HCT116 (cell line): ENCODE measurements at regions not wholly inside any gene's neighbourhood (a gene's known extent, or its start where the extent isn't known, plus 50 kb on each side); places are given as distances from the start of the nearest gene placed in this dataset.

ENCODE experiments used
- ATAC-seq: fragments of 200-7000 bp; cut with Tn5 transposase; 2 replicates; pipeline ENCODE4 v1.9.1; 2020; ENCODE audit warnings: mild to moderate bottlenecking, moderate library complexity
- BruUV-seq: library from RNA; stranded (reverse); fragments of 400-500 nt; replicated peaks from 2 replicates; lab custom pipeline; 2021; lab: Mats Ljungman, UMichigan
- CTCF ChIA-PET: fragments of 300-600 bp; sonication (Branson Sonifier 250); formaldehyde crosslinking; loops from one replicate; lab custom pipeline; 2021; ENCODE audit warnings: antibody characterized with exemption; lab: Charles Lee
- POLR2A ChIA-PET: fragments of 300-600, 350-600 bp; sonication (Branson Sonifier 250); formaldehyde crosslinking; loops from one replicate; lab custom pipeline; 2021; ENCODE audit warnings: antibody characterized with exemption; lab: Charles Lee
- RAD21 ChIA-PET, 2 experiments: fragments of 300-600 bp; sonication (Branson Sonifier 250); formaldehyde crosslinking; loops; one replicate each; lab custom pipeline; 2023; ENCODE audit warnings: low total read pairs in 2 of 2; ENCODE audit not compliant: uncharacterized antibody in 2 of 2, unreplicated experiment in 2 of 2, low non-redundant PET in 1 of 2; lab: Charles Lee
- DNase-seq: peaks from one replicate; pipeline ENCODE4 v3.0.0-alpha.2; 2010; ENCODE audit warnings: low read depth, low spot score
- H2AFZ ChIP-seq: fragments of 200-600 bp; shearing (Covaris generic), sonication (generic); 2 replicates; pipeline ENCODE4 v1.6.1; 2017; ENCODE audit warnings: low read depth, mixed run types, mixed read lengths, antibody characterized with exemption, low read length; ENCODE audit not compliant: poor library complexity, severe bottlenecking
- H3K27ac ChIP-seq: 2 replicates; pipeline ENCODE4 v1.5.1; 2012; ENCODE audit warnings: low read depth, low read length
- H3K27me3 ChIP-seq: fragments of 200-600 bp; sonication (generic); 2 replicates; pipeline ENCODE4 v1.6.1; 2016; ENCODE audit warnings: mixed run types, low read length, mixed read lengths; ENCODE audit not compliant: insufficient read depth
- H3K36me3 ChIP-seq, 2 experiments: fragments of 200-500 bp in 1 of 2; fragments of 200-600 bp in 1 of 2; sonication (Bioruptor generic) in 1 of 2; sonication (generic) in 1 of 2; 2 replicates each; pipeline versions ENCODE4 v1.5.1 to v1.6.1; 2014 to 2016; ENCODE audit warnings: low read length in 2 of 2, inconsistent platforms in 1 of 2, mixed read lengths in 1 of 2, mixed run types in 1 of 2; ENCODE audit not compliant: insufficient read depth in 2 of 2, control insufficient read depth in 1 of 2
- H3K4me1 ChIP-seq, 2 experiments: fragments of 200-600 bp in 1 of 2; sonication (generic) in 1 of 2; 2 replicates each; pipeline versions ENCODE4 v1.5.1 to v1.6.1; 2012 to 2017; ENCODE audit warnings: low read length in 2 of 2, inconsistent platforms in 1 of 2, mild to moderate bottlenecking in 1 of 2, mixed read lengths in 1 of 2, mixed run types in 1 of 2, moderate library complexity in 1 of 2; ENCODE audit not compliant: insufficient read depth in 2 of 2, control insufficient read depth in 1 of 2
- H3K4me2 ChIP-seq: fragments of 200-600 bp; sonication (generic); 2 replicates; pipeline ENCODE4 v1.6.1; 2017; ENCODE audit warnings: mixed run types, low read length, mixed read lengths
- H3K4me3 ChIP-seq, 2 experiments: fragments of 200-600 bp in 1 of 2; sonication (generic) in 1 of 2; replicated peaks in 1 of 2; 2 replicates each; pipeline ENCODE4 v1.5.1; 2011 to 2016; ENCODE audit warnings: low read length in 2 of 2, control low read depth in 1 of 2, low read depth in 1 of 2, mild to moderate bottlenecking in 1 of 2, mixed read lengths in 1 of 2, mixed run types in 1 of 2
- H3K79me2 ChIP-seq: fragments of 200-600 bp; sonication (generic); 2 replicates; pipeline ENCODE4 v1.6.1; 2017; ENCODE audit warnings: mild to moderate bottlenecking, mixed run types, low read length, moderate library complexity, mixed read lengths; ENCODE audit not compliant: insufficient read depth
- H3K9ac ChIP-seq: fragments of 200-600 bp; sonication (generic); 2 replicates; pipeline ENCODE4 v1.6.1; 2016; ENCODE audit warnings: low read length, mixed read lengths
- H3K9me2 ChIP-seq: fragments of 200-600 bp; sonication (generic), shearing (Covaris generic); 2 replicates; pipeline ENCODE4 v1.6.1; 2017; ENCODE audit warnings: mixed run types, mild to moderate bottlenecking, moderate library complexity; ENCODE audit not compliant: insufficient read depth
- H3K9me3 ChIP-seq, 2 experiments: fragments of 200-500 bp in 1 of 2; fragments of 200-600 bp in 1 of 2; sonication (Bioruptor generic) in 1 of 2; sonication (generic) in 1 of 2; 2 replicates each; pipeline ENCODE4 v1.6.1; 2014 to 2017; ENCODE audit warnings: low read length in 2 of 2, mixed read lengths in 2 of 2, inconsistent platforms in 1 of 2, low read depth in 1 of 2, mild to moderate bottlenecking in 1 of 2, mixed run types in 1 of 2, moderate library complexity in 1 of 2; ENCODE audit not compliant: control insufficient read depth in 1 of 2, insufficient read depth in 1 of 2
- H4K20me1 ChIP-seq: fragments of 200-600 bp; sonication (generic), shearing (Covaris generic); 2 replicates; pipeline ENCODE4 v1.6.1; 2017; ENCODE audit warnings: mixed run types, mild to moderate bottlenecking, moderate library complexity; ENCODE audit not compliant: insufficient read depth
- ELF1 ChIP-seq: IDR thresholded peaks from 2 replicates; pipeline ENCODE4 v1.6.1; 2012; ENCODE audit warnings: low read depth, borderline replicate concordance
- EZH2phosphoT487 ChIP-seq: fragments of 200-600 bp; IDR thresholded peaks from 2 replicates; pipeline ENCODE4 v1.6.1; 2018; ENCODE audit warnings: antibody characterized with exemption, borderline replicate concordance
- JUND ChIP-seq: IDR thresholded peaks from 2 replicates; pipeline ENCODE4 v1.6.1; 2012
- SIN3A ChIP-seq: IDR thresholded peaks from 2 replicates; pipeline ENCODE4 v1.6.1; 2012; ENCODE audit warnings: low read depth
- ZFX ChIP-seq: fragments of 450-650 bp; IDR thresholded peaks from 2 replicates; pipeline ENCODE4 v1.6.1; 2017
- intact Hi-C: fragments of 100-400 bp; cut with micrococcal nuclease; formaldehyde crosslinking; loops from 2 replicates; pipeline ENCODE4 v1.10.0; 2022
- TF ChIP-seq, protein P1 (sequence below): IDR thresholded peaks from 2 replicates; pipeline ENCODE4 v1.6.1; 2012

DNA sequence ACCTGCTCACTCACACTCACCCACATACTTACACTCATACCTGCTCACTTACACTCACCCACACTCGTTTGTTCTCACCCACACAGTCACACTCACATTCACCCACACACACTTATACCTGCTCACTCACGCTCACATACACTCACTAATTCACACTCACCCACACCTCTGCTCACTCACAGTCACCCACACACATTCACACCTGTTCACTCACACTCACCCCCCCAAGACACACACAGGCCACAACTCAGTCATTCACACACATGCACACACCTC, 436.2 kb downstream of the BCL11B start:
- H3K79me2 ChIP-seq, result no peaks in the 10 kb centered on the region
- no peak overlapping the region for H3K4me2 ChIP-seq
- no peaks in the 10 kb centered on the region for H3K36me3 ChIP-seq
- no peak overlapping the region for H2AFZ ChIP-seq
- no peak for DNase-seq
- no peak for TF ChIP-seq EZH2phosphoT487
- TF ChIP-seq, protein P1, sequence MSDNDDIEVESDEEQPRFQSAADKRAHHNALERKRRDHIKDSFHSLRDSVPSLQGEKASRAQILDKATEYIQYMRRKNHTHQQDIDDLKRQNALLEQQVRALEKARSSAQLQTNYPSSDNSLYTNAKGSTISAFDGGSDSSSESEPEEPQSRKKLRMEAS, result no peak
- TF ChIP-seq ELF1, result no peak
- TF ChIP-seq JUND, result no peak
- no peak for TF ChIP-seq SIN3A
- TF ChIP-seq, all 23 proteins: peak for 0
- ChIA-PET CTCF (no interaction called here), RAD21 (no interaction called here), POLR2A (no interaction called here)
- H3K27ac ChIP-seq, result no peak overlapping the region
- no peaks in the 10 kb centered on the region for H3K4me1 ChIP-seq
- H3K9me2 ChIP-seq, result no peaks in the 10 kb centered on the region
- H3K4me3 ChIP-seq, result no peak overlapping the region
- ATAC-seq, result no peak
- no peaks in the 10 kb centered on the region for H4K20me1 ChIP-seq
- BruUV-seq, result no TSS peak
- H3K9me3 ChIP-seq, result no peaks in the 10 kb centered on the region
- intact Hi-C loops, result no loop called here
- no peak overlapping the region for H3K9ac ChIP-seq
- H3K27me3 ChIP-seq, result peaks cover 17% of the 10 kb centered on the region; the same call in 1 of the 2 replicates

DNA sequence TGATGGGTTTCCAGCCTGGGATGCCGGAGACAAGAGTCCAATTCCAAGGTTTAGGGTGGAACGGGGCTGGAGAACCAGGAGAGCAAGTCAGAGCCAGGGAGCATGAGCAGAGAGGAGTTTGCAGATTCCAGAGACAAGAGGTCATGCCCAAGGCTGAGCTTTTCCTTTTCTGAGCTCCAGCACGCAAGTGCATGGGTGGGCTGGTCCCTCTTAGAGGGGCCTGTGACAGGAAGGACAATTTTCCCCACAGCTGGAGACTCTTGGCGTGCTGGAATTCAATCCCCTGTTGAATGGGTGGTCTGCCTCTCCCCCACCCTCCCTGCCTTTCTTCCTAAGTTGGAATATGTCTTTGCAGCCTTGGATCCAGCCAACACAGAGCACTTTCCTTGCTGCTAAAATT, 431.9 kb downstream of the BCL11B start:
- Histone ChIP-seq H3K9me3 (no peaks in the 10 kb centered on the region), H3K36me3 (no peaks in the 10 kb centered on the region), H3K9me2 (no peaks in the 10 kb centered on the region), H3K27ac (no peak overlapping the region), H3K4me3 (no peak overlapping the region), H3K79me2 (no peaks in the 10 kb centered on the region), H3K27me3 (peaks cover 50% of the 10 kb centered on the region), H3K9ac (no peak overlapping the region), H3K4me2 (no peak overlapping the region), H2AFZ (no peak overlapping the region), H3K4me1 (no peaks in the 10 kb centered on the region), H4K20me1 (no peaks in the 10 kb centered on the region)
- no peak for DNase-seq
- ChIA-PET CTCF (no interaction called here), RAD21 (no interaction called here), POLR2A (no interaction called here)
- no peak for TF ChIP-seq ZFX
- intact Hi-C loops, result no loop called here
- ATAC-seq, result no peak
- no TSS peak for BruUV-seq
